HCT116 (cell line): ENCODE measurements at regions not wholly inside any gene's neighbourhood (a gene's known extent, or its start where the extent isn't known, plus 50 kb on each side); places are given as distances from the start of the nearest gene placed in this dataset.

ENCODE experiments used
- ATAC-seq: fragments of 200-7000 bp; cut with Tn5 transposase; 2 replicates; pipeline ENCODE4 v1.9.1; 2020; ENCODE audit warnings: mild to moderate bottlenecking, moderate library complexity
- BruUV-seq: library from RNA; stranded (reverse); fragments of 400-500 nt; replicated peaks from 2 replicates; lab custom pipeline; 2021; lab: Mats Ljungman, UMichigan
- CTCF ChIA-PET: fragments of 300-600 bp; sonication (Branson Sonifier 250); formaldehyde crosslinking; loops from one replicate; lab custom pipeline; 2021; ENCODE audit warnings: antibody characterized with exemption; lab: Charles Lee
- POLR2A ChIA-PET: fragments of 300-600, 350-600 bp; sonication (Branson Sonifier 250); formaldehyde crosslinking; loops from one replicate; lab custom pipeline; 2021; ENCODE audit warnings: antibody characterized with exemption; lab: Charles Lee
- RAD21 ChIA-PET, 2 experiments: fragments of 300-600 bp; sonication (Branson Sonifier 250); formaldehyde crosslinking; loops; one replicate each; lab custom pipeline; 2023; ENCODE audit warnings: low total read pairs in 2 of 2; ENCODE audit not compliant: uncharacterized antibody in 2 of 2, unreplicated experiment in 2 of 2, low non-redundant PET in 1 of 2; lab: Charles Lee
- DNase-seq: peaks from one replicate; pipeline ENCODE4 v3.0.0-alpha.2; 2010; ENCODE audit warnings: low read depth, low spot score
- H2AFZ ChIP-seq: fragments of 200-600 bp; shearing (Covaris generic), sonication (generic); 2 replicates; pipeline ENCODE4 v1.6.1; 2017; ENCODE audit warnings: low read depth, mixed run types, mixed read lengths, antibody characterized with exemption, low read length; ENCODE audit not compliant: poor library complexity, severe bottlenecking
- H3K27ac ChIP-seq: 2 replicates; pipeline ENCODE4 v1.5.1; 2012; ENCODE audit warnings: low read depth, low read length
- H3K27me3 ChIP-seq: fragments of 200-600 bp; sonication (generic); 2 replicates; pipeline ENCODE4 v1.6.1; 2016; ENCODE audit warnings: mixed run types, low read length, mixed read lengths; ENCODE audit not compliant: insufficient read depth
- H3K36me3 ChIP-seq, 2 experiments: fragments of 200-500 bp in 1 of 2; fragments of 200-600 bp in 1 of 2; sonication (Bioruptor generic) in 1 of 2; sonication (generic) in 1 of 2; 2 replicates each; pipeline versions ENCODE4 v1.5.1 to v1.6.1; 2014 to 2016; ENCODE audit warnings: low read length in 2 of 2, inconsistent platforms in 1 of 2, mixed read lengths in 1 of 2, mixed run types in 1 of 2; ENCODE audit not compliant: insufficient read depth in 2 of 2, control insufficient read depth in 1 of 2
- H3K4me1 ChIP-seq, 2 experiments: fragments of 200-600 bp in 1 of 2; sonication (generic) in 1 of 2; 2 replicates each; pipeline versions ENCODE4 v1.5.1 to v1.6.1; 2012 to 2017; ENCODE audit warnings: low read length in 2 of 2, inconsistent platforms in 1 of 2, mild to moderate bottlenecking in 1 of 2, mixed read lengths in 1 of 2, mixed run types in 1 of 2, moderate library complexity in 1 of 2; ENCODE audit not compliant: insufficient read depth in 2 of 2, control insufficient read depth in 1 of 2
- H3K4me2 ChIP-seq: fragments of 200-600 bp; sonication (generic); 2 replicates; pipeline ENCODE4 v1.6.1; 2017; ENCODE audit warnings: mixed run types, low read length, mixed read lengths
- H3K4me3 ChIP-seq, 2 experiments: fragments of 200-600 bp in 1 of 2; sonication (generic) in 1 of 2; replicated peaks in 1 of 2; 2 replicates each; pipeline ENCODE4 v1.5.1; 2011 to 2016; ENCODE audit warnings: low read length in 2 of 2, control low read depth in 1 of 2, low read depth in 1 of 2, mild to moderate bottlenecking in 1 of 2, mixed read lengths in 1 of 2, mixed run types in 1 of 2
- H3K79me2 ChIP-seq: fragments of 200-600 bp; sonication (generic); 2 replicates; pipeline ENCODE4 v1.6.1; 2017; ENCODE audit warnings: mild to moderate bottlenecking, mixed run types, low read length, moderate library complexity, mixed read lengths; ENCODE audit not compliant: insufficient read depth
- H3K9ac ChIP-seq: fragments of 200-600 bp; sonication (generic); 2 replicates; pipeline ENCODE4 v1.6.1; 2016; ENCODE audit warnings: low read length, mixed read lengths
- H3K9me2 ChIP-seq: fragments of 200-600 bp; sonication (generic), shearing (Covaris generic); 2 replicates; pipeline ENCODE4 v1.6.1; 2017; ENCODE audit warnings: mixed run types, mild to moderate bottlenecking, moderate library complexity; ENCODE audit not compliant: insufficient read depth
- H3K9me3 ChIP-seq, 2 experiments: fragments of 200-500 bp in 1 of 2; fragments of 200-600 bp in 1 of 2; sonication (Bioruptor generic) in 1 of 2; sonication (generic) in 1 of 2; 2 replicates each; pipeline ENCODE4 v1.6.1; 2014 to 2017; ENCODE audit warnings: low read length in 2 of 2, mixed read lengths in 2 of 2, inconsistent platforms in 1 of 2, low read depth in 1 of 2, mild to moderate bottlenecking in 1 of 2, mixed run types in 1 of 2, moderate library complexity in 1 of 2; ENCODE audit not compliant: control insufficient read depth in 1 of 2, insufficient read depth in 1 of 2
- H4K20me1 ChIP-seq: fragments of 200-600 bp; sonication (generic), shearing (Covaris generic); 2 replicates; pipeline ENCODE4 v1.6.1; 2017; ENCODE audit warnings: mixed run types, mild to moderate bottlenecking, moderate library complexity; ENCODE audit not compliant: insufficient read depth
- CBX3 ChIP-seq: IDR thresholded peaks from 2 replicates; pipeline ENCODE4 v1.6.1; 2012; ENCODE audit warnings: low read depth
- CEBPB ChIP-seq: IDR thresholded peaks from 2 replicates; pipeline ENCODE4 v1.6.1; 2012; ENCODE audit warnings: low read depth
- ELF1 ChIP-seq: IDR thresholded peaks from 2 replicates; pipeline ENCODE4 v1.6.1; 2012; ENCODE audit warnings: low read depth, borderline replicate concordance
- FOSL1 ChIP-seq: IDR thresholded peaks from 2 replicates; pipeline ENCODE4 v1.6.1; 2012; ENCODE audit warnings: low read depth
- JUND ChIP-seq: IDR thresholded peaks from 2 replicates; pipeline ENCODE4 v1.6.1; 2012
- POLR2A ChIP-seq: IDR thresholded peaks from 2 replicates; pipeline ENCODE4 v1.7.0; 2011; ENCODE audit warnings: borderline replicate concordance; ENCODE audit not compliant: insufficient read depth, insufficient read length; ENCODE audit errors: extremely low read depth
- RAD21 ChIP-seq: IDR thresholded peaks from 2 replicates; pipeline ENCODE4 v1.6.1; 2012; ENCODE audit warnings: low read depth, mild to moderate bottlenecking
- SIN3A ChIP-seq: IDR thresholded peaks from 2 replicates; pipeline ENCODE4 v1.6.1; 2012; ENCODE audit warnings: low read depth
- SP1 ChIP-seq: IDR thresholded peaks from 2 replicates; pipeline ENCODE4 v1.6.1; 2012; ENCODE audit warnings: low read depth
- SRF ChIP-seq: IDR thresholded peaks from 2 replicates; pipeline ENCODE4 v1.6.1; 2012; ENCODE audit warnings: low read depth
- TCF7L2 ChIP-seq: IDR thresholded peaks from 2 replicates; pipeline ENCODE4 v1.7.0; 2011; ENCODE audit warnings: borderline replicate concordance, inconsistent platforms; ENCODE audit not compliant: insufficient read depth, insufficient read length; ENCODE audit errors: extremely low read depth
- ZBTB33 ChIP-seq: IDR thresholded peaks from 2 replicates; pipeline ENCODE4 v1.6.1; 2011; ENCODE audit warnings: mild to moderate bottlenecking, low read length, moderate library complexity; ENCODE audit not compliant: insufficient replicate concordance; ENCODE audit errors: extremely low read depth
- ZFX ChIP-seq: fragments of 450-650 bp; IDR thresholded peaks from 2 replicates; pipeline ENCODE4 v1.6.1; 2017
- intact Hi-C: fragments of 100-400 bp; cut with micrococcal nuclease; formaldehyde crosslinking; loops from 2 replicates; pipeline ENCODE4 v1.10.0; 2022
- TF ChIP-seq, protein P1 (sequence below): IDR thresholded peaks from 2 replicates; pipeline ENCODE4 v1.6.1; 2012
- TF ChIP-seq, protein P2 (sequence below), 3 experiments: fragments of 200-600 bp in 1 of 3; sonication (generic) in 1 of 3; IDR thresholded peaks in 2 of 3; conservative IDR thresholded peaks in 1 of 3; 2 replicates each; pipeline ENCODE4 v1.5.1; 2012 to 2017; ENCODE audit warnings: low read depth in 2 of 3, low read length in 2 of 3, antibody characterized with exemption in 1 of 3, borderline replicate concordance in 1 of 3, control low read depth in 1 of 3, mild to moderate bottlenecking in 1 of 3, mixed read lengths in 1 of 3, mixed run types in 1 of 3, moderate library complexity in 1 of 3; ENCODE audit not compliant: insufficient read depth in 1 of 3
- TF ChIP-seq, protein P3 (sequence below): IDR thresholded peaks from 2 replicates; pipeline ENCODE4 v1.6.1; 2012

- Histone ChIP-seq H3K79me2 (no peaks in the 10 kb centered on the region), H3K4me3 (no peak overlapping the region), H2AFZ (no peak overlapping the region), H3K27ac (no peak overlapping the region), H3K36me3 (no peaks in the 10 kb centered on the region), H3K4me2 (no peak overlapping the region), H4K20me1 (no peaks in the 10 kb centered on the region), H3K27me3 (no peaks in the 10 kb centered on the region), H3K9me2 (no peaks in the 10 kb centered on the region), H3K9me3 (peaks cover 0 to 7% of the 10 kb centered on the region in 2 experiments; a peak in 2 of 4 replicates), H3K4me1 (no peaks in the 10 kb centered on the region), H3K9ac (no peak overlapping the region)
- intact Hi-C loops, result no loop called here
- no peak for DNase-seq
- BruUV-seq, result no TSS peak
- RAD21 ChIA-PET, result no interaction called here
- CTCF ChIA-PET, result no interaction called here
- ATAC-seq, result no peak
- POLR2A ChIA-PET, result no interaction called here
- no peak for TF ChIP-seq TCF7L2
- no peak for TF ChIP-seq CEBPB
- no peak for TF ChIP-seq SIN3A
- no peak for TF ChIP-seq ELF1
- TF ChIP-seq, protein P1, sequence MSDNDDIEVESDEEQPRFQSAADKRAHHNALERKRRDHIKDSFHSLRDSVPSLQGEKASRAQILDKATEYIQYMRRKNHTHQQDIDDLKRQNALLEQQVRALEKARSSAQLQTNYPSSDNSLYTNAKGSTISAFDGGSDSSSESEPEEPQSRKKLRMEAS, result no peak
- TF ChIP-seq FOSL1, result no peak
- TF ChIP-seq SRF, result no peak
- TF ChIP-seq ZBTB33, result no peak
These were observed 273.5 kb upstream of the ST8SIA4 start for GRCh38 chr5:101176605-101177004.

DNA sequence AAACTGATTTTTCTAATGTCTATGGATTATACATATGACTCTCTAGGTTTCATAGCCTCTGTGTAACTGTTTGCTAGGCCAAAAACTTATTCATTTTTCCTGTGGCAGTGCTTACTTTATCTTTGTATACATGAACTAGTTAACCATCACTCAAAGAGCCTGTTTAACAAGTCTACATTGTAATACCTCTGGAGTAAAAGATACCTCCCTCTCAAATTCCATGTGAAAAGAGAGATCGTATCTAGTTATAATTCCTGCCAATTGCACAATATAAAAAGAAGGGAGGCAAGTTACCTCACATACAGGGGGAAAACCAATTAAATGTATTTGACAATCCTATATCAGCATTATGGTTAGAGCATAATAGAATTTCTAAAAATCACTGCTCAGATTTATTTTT, 271.9 kb upstream of the ST8SIA4 start:
- TF ChIP-seq, protein P2, sequence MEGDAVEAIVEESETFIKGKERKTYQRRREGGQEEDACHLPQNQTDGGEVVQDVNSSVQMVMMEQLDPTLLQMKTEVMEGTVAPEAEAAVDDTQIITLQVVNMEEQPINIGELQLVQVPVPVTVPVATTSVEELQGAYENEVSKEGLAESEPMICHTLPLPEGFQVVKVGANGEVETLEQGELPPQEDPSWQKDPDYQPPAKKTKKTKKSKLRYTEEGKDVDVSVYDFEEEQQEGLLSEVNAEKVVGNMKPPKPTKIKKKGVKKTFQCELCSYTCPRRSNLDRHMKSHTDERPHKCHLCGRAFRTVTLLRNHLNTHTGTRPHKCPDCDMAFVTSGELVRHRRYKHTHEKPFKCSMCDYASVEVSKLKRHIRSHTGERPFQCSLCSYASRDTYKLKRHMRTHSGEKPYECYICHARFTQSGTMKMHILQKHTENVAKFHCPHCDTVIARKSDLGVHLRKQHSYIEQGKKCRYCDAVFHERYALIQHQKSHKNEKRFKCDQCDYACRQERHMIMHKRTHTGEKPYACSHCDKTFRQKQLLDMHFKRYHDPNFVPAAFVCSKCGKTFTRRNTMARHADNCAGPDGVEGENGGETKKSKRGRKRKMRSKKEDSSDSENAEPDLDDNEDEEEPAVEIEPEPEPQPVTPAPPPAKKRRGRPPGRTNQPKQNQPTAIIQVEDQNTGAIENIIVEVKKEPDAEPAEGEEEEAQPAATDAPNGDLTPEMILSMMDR (IDR thresholded peaks at IDR 0.05 in 2 of 3, conservative IDR thresholded peaks at IDR 0.05 in 1 of 3; ENCODE audit: borderline replicate concordance in 1 of 3, insufficient read depth in 1 of 3, low read depth in 2 of 3, low read length in 2 of 3), result no peak
- TF ChIP-seq POLR2A (no peak), ZBTB33 (no peak), CBX3 (no peak), TCF7L2 (no peak), JUND (no peak), FOSL1 (no peak), ZFX (no peak), SP1 (no peak), SIN3A (no peak), SRF (no peak), CEBPB (no peak), RAD21 (no peak)
- TF ChIP-seq, protein P3, sequence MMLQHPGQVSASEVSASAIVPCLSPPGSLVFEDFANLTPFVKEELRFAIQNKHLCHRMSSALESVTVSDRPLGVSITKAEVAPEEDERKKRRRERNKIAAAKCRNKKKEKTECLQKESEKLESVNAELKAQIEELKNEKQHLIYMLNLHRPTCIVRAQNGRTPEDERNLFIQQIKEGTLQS, result no peak
- H4K20me1 ChIP-seq, result no peaks in the 10 kb centered on the region
- no peak overlapping the region for H3K9ac ChIP-seq
- no peaks in the 10 kb centered on the region for H3K79me2 ChIP-seq
- no peaks in the 10 kb centered on the region for H3K4me1 ChIP-seq
- ChIA-PET RAD21 (no interaction called here), POLR2A (no interaction called here), CTCF (no interaction called here)
- DNase-seq (no peak), ATAC-seq (no peak)
- H3K4me2 ChIP-seq, result no peak overlapping the region
- BruUV-seq, result no TSS peak
- H3K36me3 ChIP-seq, result no peaks in the 10 kb centered on the region
- H3K27me3 ChIP-seq, result no peaks in the 10 kb centered on the region
- no peak overlapping the region for H3K27ac ChIP-seq
- peaks cover 0 to 7% of the 10 kb centered on the region in 2 experiments; a peak in 2 of 4 replicates for H3K9me3 ChIP-seq
- no peak overlapping the region for H3K4me3 ChIP-seq
- H2AFZ ChIP-seq, result no peak overlapping the region
- intact Hi-C loops, result no loop called here
- H3K9me2 ChIP-seq, result no peaks in the 10 kb centered on the region
